AG20443 (cell line): ENCODE measurements at regions not wholly inside any gene's neighbourhood (a gene's known extent, or its start where the extent isn't known, plus 50 kb on each side); places are given as distances from the start of the nearest gene placed in this dataset.

Source experiments
- DNase-seq: peaks from one replicate; pipeline ENCODE4 v3.0.0; 2012; ENCODE audit warnings: low spot score, mixed read lengths

DNA sequence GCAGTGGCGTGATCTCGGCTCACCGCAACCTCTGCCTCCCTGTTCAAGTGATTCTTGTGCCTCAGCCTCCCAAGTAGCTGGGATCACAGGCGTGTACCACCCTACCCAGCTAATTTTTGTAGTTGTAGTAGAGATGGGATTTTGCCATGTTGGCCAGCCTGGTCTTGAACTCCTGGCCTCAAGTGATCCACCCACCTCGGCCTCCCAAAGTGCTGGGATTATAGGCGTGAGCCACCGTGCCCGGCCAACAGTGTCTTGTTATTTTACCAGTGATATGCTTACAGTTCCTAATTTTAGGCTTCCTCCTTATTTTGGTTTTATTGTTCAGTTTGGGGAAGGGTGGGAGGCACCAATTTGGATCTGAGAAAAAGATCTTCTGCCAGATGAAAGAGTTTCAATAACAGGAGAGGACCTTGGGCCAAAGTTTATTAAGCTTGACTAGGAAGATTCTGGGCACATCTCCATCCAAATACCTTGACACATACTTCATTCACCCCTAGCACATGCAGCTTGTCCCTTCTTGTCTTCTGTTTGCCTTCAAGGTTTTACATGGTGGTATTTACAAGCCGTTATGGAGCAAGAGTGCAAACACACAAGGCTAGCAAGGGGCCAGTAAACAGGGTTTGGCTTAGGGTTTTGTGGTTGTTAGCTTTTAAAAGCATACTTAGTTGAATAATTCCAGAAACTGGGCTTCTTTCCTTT is 168.1 kb upstream of the DMRT1 start:
- no peak for DNase-seq

DNA sequence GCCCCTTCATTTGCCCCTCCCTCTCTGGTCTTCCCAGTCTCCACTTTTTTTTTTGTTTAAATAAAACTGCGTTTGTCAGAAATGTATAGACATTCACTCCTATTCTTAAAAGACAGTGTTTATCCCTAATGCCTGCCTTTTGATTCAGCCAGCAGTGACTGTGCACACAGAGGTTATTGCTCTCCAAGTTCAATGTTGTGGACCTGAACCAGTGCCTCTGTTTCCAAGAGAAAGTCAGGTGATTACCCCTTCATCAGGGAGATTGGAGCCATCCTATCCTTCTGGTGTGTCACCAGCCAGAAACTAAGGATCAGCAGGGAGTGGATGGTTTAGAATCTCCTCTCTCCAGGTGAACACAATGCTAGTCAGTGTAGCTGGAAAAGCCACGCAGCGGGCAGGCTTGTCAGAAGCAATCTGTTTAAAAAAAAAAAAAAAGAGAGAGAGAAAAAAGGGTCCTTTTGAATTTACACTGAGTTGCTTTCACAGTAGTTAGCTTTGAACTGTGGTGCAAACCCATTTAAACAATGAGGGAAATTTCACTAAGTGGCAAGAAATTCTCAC is 167.5 kb upstream of the DMRT1 start:
- DNase-seq = no peak

DNA sequence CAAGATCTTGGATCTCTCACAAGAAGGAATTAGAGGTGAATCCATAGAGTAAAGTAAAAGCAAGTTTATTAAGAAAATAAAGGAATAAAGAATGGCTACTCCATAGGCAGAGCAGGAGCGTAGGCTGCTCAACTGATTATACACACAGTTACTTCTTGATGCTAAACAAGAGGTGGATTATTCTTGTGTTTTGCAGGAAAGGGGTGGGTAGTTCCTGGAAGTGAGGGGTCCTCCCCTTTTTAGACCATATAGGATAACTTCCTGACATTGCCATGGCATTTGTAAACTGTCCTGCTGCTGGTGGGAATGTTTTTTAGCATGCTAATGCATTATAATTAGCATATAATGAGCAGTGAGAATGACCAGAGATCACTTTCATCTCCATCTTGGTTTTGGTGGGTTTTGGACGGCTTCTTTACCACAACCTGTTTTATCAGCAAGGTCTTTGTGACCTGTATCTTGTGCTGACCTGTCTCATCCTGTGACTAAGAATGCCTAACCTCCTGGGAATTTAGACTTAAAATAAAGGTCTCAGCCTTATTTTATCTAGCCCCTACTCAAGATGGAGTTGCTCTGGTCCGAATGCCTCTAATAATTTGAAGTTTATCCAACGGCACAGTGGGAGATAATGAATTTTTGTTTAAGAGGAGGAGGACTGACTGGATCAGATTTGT is 165.7 kb upstream of the DMRT1 start:
- DNase-seq = no peak

DNA sequence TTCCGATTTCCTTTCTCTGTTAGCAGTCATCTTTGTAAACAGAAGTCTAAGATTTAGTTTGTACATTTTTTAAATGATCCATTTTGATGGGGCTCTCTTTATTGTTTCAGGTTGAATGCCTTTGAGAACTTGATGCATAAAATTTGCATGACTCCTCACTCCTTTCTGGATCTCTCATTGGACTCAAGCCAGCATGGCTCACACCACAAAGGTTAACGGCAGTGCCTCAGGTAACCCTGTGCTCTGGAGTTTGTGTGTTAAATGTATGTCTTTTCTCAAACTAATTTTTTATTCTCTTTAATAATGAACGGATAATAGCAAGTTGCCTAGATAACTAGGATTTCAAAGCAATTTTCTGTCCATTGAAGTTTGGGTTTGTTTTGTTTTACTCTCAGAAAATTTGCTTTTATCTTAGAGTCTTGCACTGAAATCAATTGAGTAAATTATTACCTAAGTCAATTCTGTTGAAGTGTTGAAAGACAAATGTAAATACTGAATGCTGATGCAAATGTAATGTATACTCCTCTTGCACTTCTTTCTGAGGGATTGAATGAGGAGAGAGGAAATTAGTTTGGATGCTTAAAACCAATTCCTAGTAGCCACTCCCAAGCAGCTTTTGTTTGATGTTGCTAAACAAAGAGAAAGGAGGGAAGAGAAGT is 164.6 kb upstream of the DMRT1 start:
- no peak for DNase-seq

DNA sequence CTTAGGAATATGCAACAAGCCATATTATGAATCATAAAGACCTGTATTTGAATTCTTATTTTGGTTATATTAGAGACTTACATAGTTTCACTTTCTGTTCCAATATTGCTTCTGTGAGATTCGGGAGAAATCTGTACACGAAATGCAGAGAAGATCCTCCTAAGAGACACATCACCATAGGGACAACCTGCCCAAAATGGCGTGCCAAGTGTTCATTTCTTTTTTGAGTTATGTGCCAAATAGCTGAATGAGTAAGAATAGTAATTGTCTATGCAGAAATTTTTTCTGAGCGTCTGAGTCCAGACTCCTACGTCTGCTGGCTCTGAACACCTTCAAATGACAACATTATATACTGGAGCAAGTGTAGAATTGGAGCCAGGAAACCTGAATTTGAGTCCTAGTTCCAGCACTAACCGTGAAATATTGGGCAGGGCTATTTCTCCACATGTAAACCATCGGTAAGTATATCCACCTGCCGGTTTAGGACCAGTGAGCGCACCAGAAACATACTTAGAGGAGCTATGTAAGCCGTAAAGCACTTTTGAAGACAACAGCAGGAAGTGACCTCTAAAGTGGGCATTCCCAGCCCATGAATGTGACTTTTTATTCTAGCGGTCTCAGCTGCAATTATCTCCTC is 163.9 kb upstream of the DMRT1 start:
- DNase-seq = peak; percentile 34

DNA sequence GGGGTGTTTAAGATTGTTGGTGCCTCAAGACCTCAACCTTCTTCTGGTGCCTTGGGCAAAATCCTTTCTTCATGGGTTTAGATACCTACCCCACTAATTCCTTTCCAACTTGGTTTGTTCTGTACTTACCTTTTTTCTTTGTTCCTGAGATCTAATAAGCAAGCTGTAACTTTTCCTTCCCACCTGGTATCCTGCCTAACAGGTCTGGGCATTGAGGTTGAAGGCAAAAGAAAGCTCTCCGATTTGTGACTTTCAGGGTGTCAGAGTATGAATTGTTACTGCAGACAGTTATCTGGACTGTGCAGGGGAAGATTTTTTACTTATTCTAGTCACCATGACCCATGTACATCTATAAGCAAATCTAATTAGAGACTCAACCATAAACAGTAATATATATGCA is 162.6 kb upstream of the DMRT1 start:
- no peak for DNase-seq

DNA sequence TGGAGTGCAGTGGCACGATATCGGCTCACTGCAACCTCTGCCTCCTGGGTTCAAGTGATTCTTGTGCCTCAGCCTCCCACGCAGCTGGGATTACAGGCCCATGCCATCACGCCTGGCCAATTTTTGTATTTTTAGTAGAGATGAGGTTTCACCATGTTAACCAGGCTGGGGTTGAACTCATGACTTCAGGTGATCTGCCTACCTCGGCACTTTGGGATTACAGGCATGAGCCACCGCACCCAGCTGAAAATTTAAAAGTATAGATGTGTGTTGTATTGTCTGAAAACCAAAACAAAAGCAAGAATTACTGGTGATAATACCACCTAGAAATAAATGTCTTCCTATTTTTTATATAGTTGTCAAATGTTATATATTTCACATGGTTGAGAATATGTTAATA is 162.0 kb upstream of the DMRT1 start:
- DNase-seq = no peak

DNA sequence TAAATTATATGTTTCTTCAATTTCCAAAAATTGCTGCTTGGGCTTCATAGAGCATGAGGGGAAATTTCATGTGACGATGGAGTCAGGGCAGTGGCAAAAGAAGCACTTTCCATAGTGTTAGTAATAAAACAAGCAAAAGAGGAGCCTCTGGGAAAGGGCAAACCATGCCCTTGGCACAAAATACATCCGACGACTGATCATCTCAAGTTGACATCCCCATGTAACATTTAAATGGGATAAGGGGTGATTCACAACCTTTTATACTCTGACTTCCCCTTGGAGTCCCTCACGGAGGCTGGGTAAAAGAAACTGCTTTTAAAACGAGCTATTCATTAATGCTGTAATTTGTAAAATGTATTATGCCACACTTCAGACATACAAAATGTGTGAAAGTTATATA is 161.4 kb upstream of the DMRT1 start:
- no peak for DNase-seq

DNA sequence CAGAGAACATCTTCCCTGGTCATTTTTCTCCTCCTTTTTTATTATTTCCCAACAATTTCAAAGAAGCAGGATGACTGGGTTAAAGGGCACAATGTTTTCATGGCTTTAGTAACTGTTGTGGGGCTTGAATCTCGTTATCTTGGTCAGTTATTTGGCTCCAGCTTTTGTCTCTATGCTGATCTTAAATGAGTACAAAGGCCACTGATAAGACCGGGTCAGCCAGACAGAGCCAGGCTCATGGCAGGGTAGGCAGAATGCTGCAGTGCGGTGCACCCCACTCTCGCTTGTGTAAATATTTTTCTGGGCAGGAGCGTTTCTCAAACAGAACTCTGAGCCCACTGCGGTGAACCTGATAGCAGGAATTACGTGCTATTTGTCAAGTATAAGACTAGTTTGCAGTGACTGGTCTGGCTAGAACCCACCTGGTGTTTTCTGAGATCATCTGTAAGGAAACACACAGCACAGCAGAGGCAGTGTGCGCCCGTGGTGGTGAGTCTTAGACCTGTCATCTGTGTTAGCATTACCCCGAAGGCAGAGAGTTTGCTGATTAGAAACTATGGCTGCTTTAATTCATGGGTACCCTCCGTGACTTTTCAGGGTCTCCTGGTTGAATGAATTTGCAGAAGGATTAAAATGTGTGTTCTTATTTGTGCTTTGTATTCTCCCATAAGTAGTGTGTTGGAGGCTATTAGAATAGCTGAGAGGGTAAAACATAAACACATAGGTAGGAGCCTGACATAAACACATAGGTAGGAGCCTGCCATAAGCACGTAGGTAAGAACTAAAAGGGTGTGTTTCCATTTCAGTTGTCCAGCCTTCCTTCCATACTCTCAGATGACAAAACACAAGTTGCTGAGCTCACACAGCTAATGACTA is 158.6 kb upstream of the DMRT1 start:
- DNase-seq = no peak

DNA sequence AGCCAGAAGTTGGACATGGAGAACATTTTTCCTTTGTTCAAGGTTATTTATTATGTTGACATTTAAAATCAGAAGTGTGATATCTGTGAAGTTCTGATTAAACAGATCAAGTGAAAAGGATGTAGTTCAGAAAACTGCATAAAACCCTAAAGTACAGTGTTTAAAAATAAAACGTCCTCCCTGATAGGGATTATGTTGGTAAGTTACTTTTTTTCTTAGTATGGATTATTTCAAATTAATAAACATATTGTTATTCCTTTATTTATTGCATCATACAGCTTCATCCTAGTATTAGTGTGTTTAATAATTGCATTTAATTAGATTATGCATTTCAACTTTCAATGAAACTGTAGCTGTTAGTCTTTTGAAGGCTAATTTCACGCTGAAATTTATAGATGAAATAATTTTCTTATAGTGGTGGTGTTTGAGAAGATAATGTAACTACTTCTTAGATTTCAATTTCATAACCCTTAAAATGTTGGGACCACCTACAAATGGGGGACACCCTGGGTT is 157.9 kb upstream of the DMRT1 start:
- no peak for DNase-seq

DNA sequence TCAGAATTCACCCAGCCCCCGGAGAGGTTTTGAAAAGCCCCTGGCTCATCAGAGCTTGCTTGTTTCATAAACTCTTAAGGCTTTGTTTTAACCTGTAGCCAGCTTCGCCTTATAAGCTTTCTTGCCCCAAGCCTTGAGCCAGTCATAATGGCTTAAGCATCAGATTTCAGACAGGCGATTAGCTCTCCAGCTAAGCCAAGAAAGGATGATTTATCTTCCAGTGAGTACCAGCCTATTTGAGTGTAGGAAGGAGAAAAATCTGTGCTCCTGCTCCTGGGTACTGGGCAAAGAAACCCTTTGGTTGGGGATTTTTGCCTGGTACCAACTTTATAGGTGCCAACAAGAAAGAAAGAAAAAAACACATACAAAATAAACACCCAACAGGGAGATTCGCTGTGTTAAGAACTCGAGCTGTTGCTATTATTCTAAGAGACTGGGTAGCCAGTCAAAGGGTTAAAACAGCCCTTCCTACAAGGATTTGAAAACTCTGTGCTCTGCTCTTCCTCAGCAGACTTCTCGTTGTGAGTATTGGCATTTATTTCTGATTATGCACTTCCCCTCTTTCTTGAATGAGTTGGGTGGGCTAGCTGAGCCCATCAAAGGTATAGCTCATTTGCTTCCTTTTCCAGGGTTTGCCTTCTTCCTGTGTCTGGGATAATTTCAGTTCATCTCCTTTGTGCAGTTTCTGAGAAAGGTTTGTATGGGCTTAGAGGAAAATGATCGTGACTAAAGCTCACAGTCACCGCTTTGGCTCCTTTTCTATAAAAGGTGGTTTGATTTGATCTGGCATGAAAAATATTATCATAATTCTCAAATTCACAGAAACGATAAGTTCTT is 157.2 kb upstream of the DMRT1 start:
- DNase-seq = peak; percentile 61

DNA sequence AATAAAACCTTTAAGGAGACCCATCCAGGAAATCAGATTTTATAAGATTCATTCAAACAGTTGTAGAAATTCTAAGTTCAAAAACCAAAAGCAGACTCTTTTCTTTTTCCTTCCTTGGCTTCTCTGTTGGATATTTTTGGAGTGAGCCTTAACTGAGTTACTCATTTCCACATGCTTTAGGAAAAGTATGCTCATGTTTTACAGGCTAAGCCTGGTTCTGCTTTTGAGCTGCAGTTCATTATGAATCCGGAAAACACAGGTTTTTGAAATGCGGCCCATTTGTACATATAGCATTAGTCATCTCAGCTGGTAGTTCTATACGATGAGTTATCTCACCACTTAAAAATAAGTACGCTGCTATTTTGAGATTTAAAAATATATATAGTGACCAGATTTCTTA is 156.6 kb upstream of the DMRT1 start:
- DNase-seq = peak; percentile 57

DNA sequence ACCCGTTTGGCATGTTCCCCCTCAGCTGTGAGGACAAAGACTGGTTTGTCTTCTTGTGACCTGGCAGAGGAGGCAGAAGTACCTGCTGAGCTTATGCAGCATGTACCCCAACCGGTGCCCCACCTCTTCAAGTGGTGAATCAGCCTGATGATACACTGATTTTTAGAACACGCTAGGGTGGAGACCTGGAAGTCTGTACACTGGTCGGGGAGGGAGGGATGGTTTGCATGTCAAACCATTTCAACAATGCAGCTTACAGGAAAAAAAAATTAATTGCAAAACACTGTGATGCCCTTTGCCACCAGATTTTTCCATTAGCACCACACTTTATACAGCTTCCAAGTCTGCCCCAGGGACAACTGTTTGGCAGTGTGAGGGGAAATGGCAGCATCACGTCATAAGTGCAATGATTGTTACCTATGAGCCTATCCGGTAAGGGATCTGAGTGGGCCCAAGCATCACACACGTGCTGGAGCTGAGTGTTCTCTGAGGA is 155.1 kb upstream of the DMRT1 start:
- peak; percentile 70 for DNase-seq

DNA sequence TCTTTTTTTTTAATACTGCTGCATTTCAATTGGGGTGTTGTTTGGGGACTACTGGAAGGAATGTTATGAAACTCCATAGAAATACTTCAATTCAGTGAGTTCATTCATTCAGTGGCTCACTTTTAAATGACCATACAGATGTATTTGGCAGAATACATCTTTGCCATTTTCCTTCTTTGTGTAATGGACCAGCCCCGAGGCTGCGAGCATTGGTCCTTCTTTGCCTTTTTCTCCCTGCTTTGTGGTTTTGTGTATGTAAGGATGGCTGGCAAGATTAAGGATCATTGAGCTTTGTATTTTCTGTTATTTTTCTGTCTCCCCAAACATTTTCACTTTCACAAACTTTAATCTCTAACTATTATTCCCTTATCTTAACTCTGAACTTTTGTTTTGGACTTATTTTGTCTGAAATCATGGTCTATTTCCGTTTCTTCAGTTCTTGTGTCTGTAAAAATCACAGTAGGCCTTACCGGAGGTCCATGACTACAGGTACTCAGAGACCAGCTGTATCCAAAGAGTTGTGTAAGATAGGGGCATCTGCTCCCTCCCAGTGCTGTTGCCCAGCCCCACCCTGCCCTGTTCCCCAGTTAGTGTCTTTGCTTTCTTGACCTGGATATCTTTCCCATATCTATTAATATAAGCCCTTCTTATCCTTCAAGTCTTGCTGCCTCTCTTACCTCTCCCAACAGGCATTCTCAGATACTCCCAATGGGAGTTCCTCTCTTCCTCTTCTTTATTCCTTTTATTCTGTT is 154.3 kb upstream of the DMRT1 start:
- no peak for DNase-seq

DNA sequence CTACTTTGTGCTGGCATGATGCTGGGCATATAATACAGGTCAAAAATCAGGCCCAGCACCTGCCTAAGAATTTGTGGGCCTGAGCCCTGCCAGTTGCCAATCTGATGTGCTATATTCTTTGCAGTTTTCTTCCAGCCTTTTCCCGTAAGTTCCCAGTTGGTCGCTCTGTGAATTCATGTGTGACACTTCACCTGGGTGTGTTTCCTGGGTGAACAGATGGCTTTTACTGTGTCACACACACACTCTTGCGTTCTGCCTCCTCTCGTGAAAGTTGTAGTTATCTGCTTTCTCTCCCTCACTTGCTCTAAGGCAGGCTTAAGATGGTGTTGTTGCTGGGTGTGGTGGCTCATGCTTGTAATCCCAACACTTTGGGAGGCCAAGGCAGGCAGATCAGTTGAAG is 153.5 kb upstream of the DMRT1 start:
- no peak for DNase-seq

DNA sequence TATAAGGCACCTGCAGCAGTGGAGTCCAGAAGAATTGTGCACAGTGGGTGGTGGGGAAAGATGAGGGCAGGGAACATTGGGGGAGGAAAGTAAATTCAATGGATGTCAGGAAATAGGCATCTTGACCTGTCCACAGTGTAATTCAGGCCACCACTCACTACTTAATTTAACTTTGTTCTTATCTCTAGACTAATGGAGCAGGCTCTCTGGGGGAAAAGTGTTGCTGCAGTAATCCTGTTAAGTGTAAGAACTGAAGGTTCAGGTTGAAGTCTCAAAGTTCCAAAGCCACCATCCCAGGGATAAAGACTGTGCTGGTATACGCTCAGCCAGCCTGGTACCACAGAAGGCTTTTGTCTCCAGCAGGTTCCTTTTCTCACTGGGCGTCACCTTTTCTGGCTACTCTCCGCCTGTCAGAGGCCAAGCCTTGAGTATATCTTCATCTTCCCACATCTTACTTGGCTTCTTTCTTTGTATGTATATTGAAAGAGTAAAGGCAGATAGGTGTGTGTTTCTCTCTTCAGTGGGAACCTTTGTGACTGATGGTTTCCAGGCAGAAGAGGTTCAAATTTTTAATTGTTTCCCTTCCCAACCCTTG is 150.9 kb upstream of the DMRT1 start:
- DNase-seq = no peak

DNA sequence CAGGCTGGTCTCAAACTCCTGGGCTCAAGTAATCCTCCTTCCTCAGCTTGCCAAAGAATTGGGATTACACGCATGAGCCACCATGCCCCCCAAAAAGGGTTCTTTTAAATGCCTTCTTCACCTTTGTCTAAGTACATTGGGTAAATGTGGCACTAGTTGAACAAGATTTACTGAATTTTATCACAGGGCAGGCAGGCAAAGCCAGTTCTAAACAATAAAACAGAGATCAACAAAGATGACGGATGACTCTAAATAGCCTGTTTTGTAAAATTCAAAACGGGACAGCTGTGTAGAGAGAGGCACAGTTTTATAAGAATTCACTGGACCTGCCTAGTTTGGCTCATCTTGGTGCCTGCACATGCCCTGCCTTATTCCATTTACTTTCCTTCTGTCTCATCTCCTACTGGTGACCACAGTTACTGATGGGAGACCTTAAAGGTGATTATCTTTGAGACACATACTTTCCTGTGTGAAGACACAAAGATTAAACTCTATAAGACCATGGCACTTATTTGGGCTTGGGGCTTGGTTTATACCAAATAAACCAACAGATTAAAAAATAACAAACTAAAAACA is 149.6 kb upstream of the DMRT1 start:
- no peak for DNase-seq

DNA sequence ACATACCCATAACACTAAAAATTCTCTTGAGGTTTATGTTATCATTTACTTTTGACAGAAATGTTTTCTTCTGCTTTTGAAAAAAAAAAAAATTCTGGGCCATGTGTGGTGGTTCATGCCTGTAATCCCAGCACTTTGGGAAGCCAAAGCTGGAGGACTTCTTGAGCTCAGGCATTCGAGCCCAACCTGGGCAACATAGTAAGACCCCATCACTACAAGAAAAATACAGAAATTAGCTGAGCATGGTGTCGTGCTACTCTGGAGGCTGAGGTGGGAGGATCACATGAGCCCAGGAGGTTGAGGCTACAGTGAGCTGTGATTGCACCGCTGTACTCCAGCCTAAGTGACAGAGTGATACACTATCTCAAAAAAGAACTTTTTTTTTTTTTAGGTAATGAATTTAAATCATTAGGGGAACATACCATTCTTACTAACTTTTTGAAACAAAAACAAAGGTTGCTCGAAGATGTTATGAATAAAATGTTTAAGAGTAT is 148.8 kb upstream of the DMRT1 start:
- DNase-seq = no peak
